ENCODE measurements at regions not wholly inside any gene's neighbourhood (a gene's known extent, or its start where the extent isn't known, plus 50 kb on each side); places are given as distances from the start of the nearest gene placed in this dataset.

- H3K4me3 ChIP-seq = no peak overlapping the region
- WGBS (ENCODE audit: low lambda C conversion rate, missing lambda C conversion rate) = 36% methylated on average over 2 of the region's 2 CpGs
- no peaks in the 10 kb centered on the region for H3K4me1 ChIP-seq (ENCODE audit: insufficient read depth)
- no peaks in the 10 kb centered on the region for H4K20me1 ChIP-seq (ENCODE audit: insufficient read depth, poor library complexity, severe bottlenecking)
- no peaks in the 10 kb centered on the region for H3K9me2 ChIP-seq (replicated peaks; ENCODE audit: insufficient read depth)
- no peaks in the 10 kb centered on the region for H3K36me3 ChIP-seq (replicated peaks; ENCODE audit: insufficient read depth, low read depth)
- H3K9me3 ChIP-seq (ENCODE audit: low read depth) = no peaks in the 10 kb centered on the region
- peak; percentile 16 for DNase-seq (ENCODE audit: low spot score)
- H3K27me3 ChIP-seq = no peaks in the 10 kb centered on the region
- no peak overlapping the region for H2AFZ ChIP-seq
- TF ChIP-seq, protein P1, sequence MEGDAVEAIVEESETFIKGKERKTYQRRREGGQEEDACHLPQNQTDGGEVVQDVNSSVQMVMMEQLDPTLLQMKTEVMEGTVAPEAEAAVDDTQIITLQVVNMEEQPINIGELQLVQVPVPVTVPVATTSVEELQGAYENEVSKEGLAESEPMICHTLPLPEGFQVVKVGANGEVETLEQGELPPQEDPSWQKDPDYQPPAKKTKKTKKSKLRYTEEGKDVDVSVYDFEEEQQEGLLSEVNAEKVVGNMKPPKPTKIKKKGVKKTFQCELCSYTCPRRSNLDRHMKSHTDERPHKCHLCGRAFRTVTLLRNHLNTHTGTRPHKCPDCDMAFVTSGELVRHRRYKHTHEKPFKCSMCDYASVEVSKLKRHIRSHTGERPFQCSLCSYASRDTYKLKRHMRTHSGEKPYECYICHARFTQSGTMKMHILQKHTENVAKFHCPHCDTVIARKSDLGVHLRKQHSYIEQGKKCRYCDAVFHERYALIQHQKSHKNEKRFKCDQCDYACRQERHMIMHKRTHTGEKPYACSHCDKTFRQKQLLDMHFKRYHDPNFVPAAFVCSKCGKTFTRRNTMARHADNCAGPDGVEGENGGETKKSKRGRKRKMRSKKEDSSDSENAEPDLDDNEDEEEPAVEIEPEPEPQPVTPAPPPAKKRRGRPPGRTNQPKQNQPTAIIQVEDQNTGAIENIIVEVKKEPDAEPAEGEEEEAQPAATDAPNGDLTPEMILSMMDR (IDR thresholded peaks at IDR 0.05; ENCODE audit: poor library complexity) = no peak
- TF ChIP-seq EZH2phosphoT487 (IDR thresholded peaks at IDR 0.05; ENCODE audit: low read depth, severe bottlenecking, unreplicated experiment) = no peak
- no peak for TF ChIP-seq EZH2 (IDR thresholded peaks at IDR 0.05; ENCODE audit: borderline replicate concordance)
- H3K4me2 ChIP-seq = no peak overlapping the region
- H3K27ac ChIP-seq = no peak overlapping the region
- no peaks in the 10 kb centered on the region for H3K79me2 ChIP-seq
Observed at GRCh38 chr2:181258720-181259119, 198.5 kb upstream of the ITGA4 start.

DNA sequence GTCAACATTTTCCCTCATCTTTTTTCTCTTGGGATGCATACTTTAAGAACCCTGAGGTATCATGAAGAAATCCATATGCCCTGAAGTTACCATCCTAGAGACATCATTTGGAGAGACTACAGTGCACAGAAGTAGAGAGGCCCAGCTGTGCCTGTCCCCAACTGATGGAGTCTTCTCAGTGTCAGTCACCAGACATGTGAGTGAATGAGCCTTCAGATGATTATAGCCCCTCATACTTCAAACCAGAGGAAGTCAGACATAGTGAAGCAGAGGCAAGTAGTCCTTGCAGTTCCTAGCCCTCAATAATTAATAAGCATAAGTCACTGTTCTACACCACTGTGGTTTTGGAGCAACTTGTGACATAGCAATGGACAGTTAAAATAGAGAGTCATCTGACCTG, 194.4 kb upstream of the ITGA4 start:
- no peak overlapping the region for H3K27ac ChIP-seq
- H2AFZ ChIP-seq = no peak overlapping the region
- no peaks in the 10 kb centered on the region for H3K79me2 ChIP-seq
- no peak overlapping the region for H3K4me2 ChIP-seq
- no peak overlapping the region for H3K4me3 ChIP-seq
- H3K4me1 ChIP-seq (ENCODE audit: insufficient read depth) = no peaks in the 10 kb centered on the region
- no peaks in the 10 kb centered on the region for H3K9me3 ChIP-seq (ENCODE audit: low read depth)
- DNase-seq (ENCODE audit: low spot score) = no peak
- H3K27me3 ChIP-seq = no peaks in the 10 kb centered on the region
- H3K9me2 ChIP-seq (replicated peaks; ENCODE audit: insufficient read depth) = no peaks in the 10 kb centered on the region
- H3K36me3 ChIP-seq (replicated peaks; ENCODE audit: insufficient read depth, low read depth) = no peaks in the 10 kb centered on the region
- TF ChIP-seq EZH2 (IDR thresholded peaks at IDR 0.05; ENCODE audit: borderline replicate concordance) = no peak
- no peaks in the 10 kb centered on the region for H4K20me1 ChIP-seq (ENCODE audit: insufficient read depth, poor library complexity, severe bottlenecking)

GRCh38 chr2:181264001-181264400, 193.2 kb upstream of the ITGA4 start:
- no peak overlapping the region for H3K27ac ChIP-seq
- no peaks in the 10 kb centered on the region for H3K27me3 ChIP-seq
- no peak overlapping the region for H3K4me2 ChIP-seq
- TF ChIP-seq, protein P1 (IDR thresholded peaks at IDR 0.05; ENCODE audit: poor library complexity) = no peak
- no peak for TF ChIP-seq EZH2 (IDR thresholded peaks at IDR 0.05; ENCODE audit: borderline replicate concordance)
- TF ChIP-seq EZH2phosphoT487 (IDR thresholded peaks at IDR 0.05; ENCODE audit: low read depth, severe bottlenecking, unreplicated experiment) = no peak
- no peak overlapping the region for H2AFZ ChIP-seq
- no peaks in the 10 kb centered on the region for H3K36me3 ChIP-seq (replicated peaks; ENCODE audit: insufficient read depth, low read depth)
- 63% methylated on average over 1 of the region's 1 CpG for WGBS (ENCODE audit: low lambda C conversion rate, missing lambda C conversion rate)
- H3K9me3 ChIP-seq (ENCODE audit: low read depth) = no peaks in the 10 kb centered on the region
- DNase-seq (ENCODE audit: low spot score) = no peak
- no peak overlapping the region for H3K4me3 ChIP-seq
- H3K9me2 ChIP-seq (replicated peaks; ENCODE audit: insufficient read depth) = no peaks in the 10 kb centered on the region
- no peaks in the 10 kb centered on the region for H3K79me2 ChIP-seq
- H3K4me1 ChIP-seq (ENCODE audit: insufficient read depth) = no peaks in the 10 kb centered on the region
- no peaks in the 10 kb centered on the region for H4K20me1 ChIP-seq (ENCODE audit: insufficient read depth, poor library complexity, severe bottlenecking)

GRCh38 chr2:181264441-181264840, 192.7 kb upstream of the ITGA4 start:
- no peak overlapping the region for H3K4me2 ChIP-seq
- H3K36me3 ChIP-seq (replicated peaks; ENCODE audit: insufficient read depth, low read depth) = no peaks in the 10 kb centered on the region
- H2AFZ ChIP-seq = no peak overlapping the region
- H4K20me1 ChIP-seq (ENCODE audit: insufficient read depth, poor library complexity, severe bottlenecking) = no peaks in the 10 kb centered on the region
- H3K27ac ChIP-seq = no peak overlapping the region
- H3K27me3 ChIP-seq = no peaks in the 10 kb centered on the region
- no peak overlapping the region for H3K4me3 ChIP-seq
- TF ChIP-seq, protein P1 (IDR thresholded peaks at IDR 0.05; ENCODE audit: poor library complexity) = no peak
- TF ChIP-seq EZH2phosphoT487 (IDR thresholded peaks at IDR 0.05; ENCODE audit: low read depth, severe bottlenecking, unreplicated experiment) (no peak), EZH2 (IDR thresholded peaks at IDR 0.05; ENCODE audit: borderline replicate concordance) (no peak)
- H3K4me1 ChIP-seq (ENCODE audit: insufficient read depth) = no peaks in the 10 kb centered on the region
- H3K9me3 ChIP-seq (ENCODE audit: low read depth) = no peaks in the 10 kb centered on the region
- no peaks in the 10 kb centered on the region for H3K79me2 ChIP-seq
- DNase-seq (ENCODE audit: low spot score) = no peak
- 91% methylated on average over 1 of the region's 1 CpG for WGBS (ENCODE audit: low lambda C conversion rate, missing lambda C conversion rate)
- H3K9me2 ChIP-seq (replicated peaks; ENCODE audit: insufficient read depth) = no peaks in the 10 kb centered on the region

Measured in hepatocyte (in vitro differentiated cells).